GM12878 (cell line): ENCODE measurements at regions not wholly inside any gene's neighbourhood (a gene's known extent, or its start where the extent isn't known, plus 50 kb on each side); places are given as distances from the start of the nearest gene placed in this dataset.

ENCODE experiments used
- EZH2 ChIP-seq: IDR thresholded peaks from 2 replicates; pipeline ENCODE4 v1.6.1; 2012; ENCODE audit warnings: low read depth, mild to moderate bottlenecking, control low read depth, inconsistent platforms, low read length, borderline replicate concordance; ENCODE audit not compliant: control insufficient read depth
- MTA3 ChIP-seq: IDR thresholded peaks from 2 replicates; pipeline ENCODE4 v1.6.1; 2012; ENCODE audit warnings: low read length, inconsistent platforms, borderline replicate concordance
- NFYA ChIP-seq: IDR thresholded peaks from 2 replicates; pipeline ENCODE4 v1.6.1; 2011; ENCODE audit warnings: low read depth, mild to moderate bottlenecking, low read length, improper control_type of control experiment, borderline replicate concordance
- RCOR1 ChIP-seq: conservative IDR thresholded peaks from 2 replicates; pipeline ENCODE4 v1.6.1; 2012; ENCODE audit warnings: low read depth, low read length, improper control_type of control experiment
- SREBF1 ChIP-seq: IDR thresholded peaks from 2 replicates; pipeline ENCODE4 v1.6.1; 2012; ENCODE audit warnings: mild to moderate bottlenecking, low read length
- TF ChIP-seq, protein P1 (sequence below): fragments of 450-650 bp; IDR thresholded peaks from 2 replicates; pipeline ENCODE4 v1.6.1; 2016; ENCODE audit warnings: mild to moderate bottlenecking, moderate library complexity, borderline replicate concordance
- TF ChIP-seq, protein P2 (sequence below), 3 experiments: IDR thresholded peaks in 2 of 3; conservative IDR thresholded peaks in 1 of 3; 2 replicates each; pipeline ENCODE4 v1.5.1; 2011; ENCODE audit warnings: low read depth in 3 of 3, low read length in 3 of 3, mild to moderate bottlenecking in 3 of 3, control low read depth in 2 of 3, moderate library complexity in 2 of 3, inconsistent platforms in 1 of 3, mixed read lengths in 1 of 3; ENCODE audit not compliant: control insufficient read depth in 2 of 3, insufficient read depth in 1 of 3; ENCODE audit errors: extremely low read depth in 1 of 3
- TF ChIP-seq, protein P3 (sequence below): IDR thresholded peaks from 2 replicates; pipeline ENCODE4 v1.6.1; 2012; ENCODE audit warnings: low read depth, low read length, improper control_type of control experiment
- TF ChIP-seq, protein P4 (sequence below): IDR thresholded peaks from 2 replicates; pipeline ENCODE4 v1.6.1; 2011; ENCODE audit warnings: low read depth, low read length, improper control_type of control experiment, borderline replicate concordance

DNA sequence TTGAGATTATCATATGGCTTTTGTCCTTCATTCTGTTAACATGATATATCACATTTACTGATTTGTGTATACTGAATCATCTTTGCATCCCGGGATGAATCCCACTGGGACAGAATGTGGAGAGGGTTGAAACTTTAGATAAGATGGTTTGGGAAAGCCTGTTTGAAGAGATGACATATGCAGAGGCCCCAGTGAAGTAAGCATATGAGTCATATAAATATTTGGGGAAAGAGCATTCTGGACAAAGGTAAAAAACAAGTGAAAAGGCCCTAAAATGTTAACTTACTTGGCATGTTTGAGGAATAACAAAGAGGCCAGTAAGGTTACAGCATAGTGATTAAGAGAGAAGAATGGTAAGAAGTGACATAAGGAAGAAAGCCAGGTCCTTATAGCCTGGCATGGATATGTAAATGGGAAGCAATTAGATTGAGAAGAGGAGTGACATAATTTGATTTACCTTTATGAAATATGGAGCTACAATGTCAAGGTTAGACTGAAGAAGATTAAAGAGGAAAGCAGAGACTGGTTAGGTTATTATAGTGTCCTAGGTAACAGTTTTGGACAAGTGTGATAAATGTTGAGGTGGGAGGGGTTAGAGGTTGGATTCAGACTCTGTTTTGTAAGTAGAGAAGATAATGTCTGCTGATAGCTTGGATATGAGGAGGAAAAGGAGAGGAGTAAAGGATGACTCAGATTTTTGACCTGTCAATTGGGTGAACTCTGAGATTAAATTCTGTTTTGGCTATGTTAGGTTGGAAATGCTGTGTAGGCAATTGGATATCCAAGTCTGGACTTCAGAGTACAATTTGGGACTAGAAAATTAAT is 54.6 kb upstream of the DRP2 start:
- TF ChIP-seq SREBF1 (no peak), NFYA (no peak), RCOR1 (no peak), MTA3 (no peak), EZH2 (no peak)
- TF ChIP-seq, protein P1, sequence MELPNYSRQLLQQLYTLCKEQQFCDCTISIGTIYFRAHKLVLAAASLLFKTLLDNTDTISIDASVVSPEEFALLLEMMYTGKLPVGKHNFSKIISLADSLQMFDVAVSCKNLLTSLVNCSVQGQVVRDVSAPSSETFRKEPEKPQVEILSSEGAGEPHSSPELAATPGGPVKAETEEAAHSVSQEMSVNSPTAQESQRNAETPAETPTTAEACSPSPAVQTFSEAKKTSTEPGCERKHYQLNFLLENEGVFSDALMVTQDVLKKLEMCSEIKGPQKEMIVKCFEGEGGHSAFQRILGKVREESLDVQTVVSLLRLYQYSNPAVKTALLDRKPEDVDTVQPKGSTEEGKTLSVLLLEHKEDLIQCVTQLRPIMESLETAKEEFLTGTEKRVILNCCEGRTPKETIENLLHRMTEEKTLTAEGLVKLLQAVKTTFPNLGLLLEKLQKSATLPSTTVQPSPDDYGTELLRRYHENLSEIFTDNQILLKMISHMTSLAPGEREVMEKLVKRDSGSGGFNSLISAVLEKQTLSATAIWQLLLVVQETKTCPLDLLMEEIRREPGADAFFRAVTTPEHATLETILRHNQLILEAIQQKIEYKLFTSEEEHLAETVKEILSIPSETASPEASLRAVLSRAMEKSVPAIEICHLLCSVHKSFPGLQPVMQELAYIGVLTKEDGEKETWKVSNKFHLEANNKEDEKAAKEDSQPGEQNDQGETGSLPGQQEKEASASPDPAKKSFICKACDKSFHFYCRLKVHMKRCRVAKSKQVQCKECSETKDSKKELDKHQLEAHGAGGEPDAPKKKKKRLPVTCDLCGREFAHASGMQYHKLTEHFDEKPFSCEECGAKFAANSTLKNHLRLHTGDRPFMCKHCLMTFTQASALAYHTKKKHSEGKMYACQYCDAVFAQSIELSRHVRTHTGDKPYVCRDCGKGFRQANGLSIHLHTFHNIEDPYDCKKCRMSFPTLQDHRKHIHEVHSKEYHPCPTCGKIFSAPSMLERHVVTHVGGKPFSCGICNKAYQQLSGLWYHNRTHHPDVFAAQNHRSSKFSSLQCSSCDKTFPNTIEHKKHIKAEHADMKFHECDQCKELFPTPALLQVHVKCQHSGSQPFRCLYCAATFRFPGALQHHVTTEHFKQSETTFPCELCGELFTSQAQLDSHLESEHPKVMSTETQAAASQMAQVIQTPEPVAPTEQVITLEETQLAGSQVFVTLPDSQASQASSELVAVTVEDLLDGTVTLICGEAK, result no peak
- TF ChIP-seq, protein P2, sequence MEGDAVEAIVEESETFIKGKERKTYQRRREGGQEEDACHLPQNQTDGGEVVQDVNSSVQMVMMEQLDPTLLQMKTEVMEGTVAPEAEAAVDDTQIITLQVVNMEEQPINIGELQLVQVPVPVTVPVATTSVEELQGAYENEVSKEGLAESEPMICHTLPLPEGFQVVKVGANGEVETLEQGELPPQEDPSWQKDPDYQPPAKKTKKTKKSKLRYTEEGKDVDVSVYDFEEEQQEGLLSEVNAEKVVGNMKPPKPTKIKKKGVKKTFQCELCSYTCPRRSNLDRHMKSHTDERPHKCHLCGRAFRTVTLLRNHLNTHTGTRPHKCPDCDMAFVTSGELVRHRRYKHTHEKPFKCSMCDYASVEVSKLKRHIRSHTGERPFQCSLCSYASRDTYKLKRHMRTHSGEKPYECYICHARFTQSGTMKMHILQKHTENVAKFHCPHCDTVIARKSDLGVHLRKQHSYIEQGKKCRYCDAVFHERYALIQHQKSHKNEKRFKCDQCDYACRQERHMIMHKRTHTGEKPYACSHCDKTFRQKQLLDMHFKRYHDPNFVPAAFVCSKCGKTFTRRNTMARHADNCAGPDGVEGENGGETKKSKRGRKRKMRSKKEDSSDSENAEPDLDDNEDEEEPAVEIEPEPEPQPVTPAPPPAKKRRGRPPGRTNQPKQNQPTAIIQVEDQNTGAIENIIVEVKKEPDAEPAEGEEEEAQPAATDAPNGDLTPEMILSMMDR (IDR thresholded peaks at IDR 0.05 in 2 of 3, conservative IDR thresholded peaks at IDR 0.05 in 1 of 3; ENCODE audit: control insufficient read depth in 2 of 3, extremely low read depth in 1 of 3, insufficient read depth in 1 of 3, low read depth in 3 of 3, low read length in 3 of 3), result no peak
- TF ChIP-seq, protein P3, sequence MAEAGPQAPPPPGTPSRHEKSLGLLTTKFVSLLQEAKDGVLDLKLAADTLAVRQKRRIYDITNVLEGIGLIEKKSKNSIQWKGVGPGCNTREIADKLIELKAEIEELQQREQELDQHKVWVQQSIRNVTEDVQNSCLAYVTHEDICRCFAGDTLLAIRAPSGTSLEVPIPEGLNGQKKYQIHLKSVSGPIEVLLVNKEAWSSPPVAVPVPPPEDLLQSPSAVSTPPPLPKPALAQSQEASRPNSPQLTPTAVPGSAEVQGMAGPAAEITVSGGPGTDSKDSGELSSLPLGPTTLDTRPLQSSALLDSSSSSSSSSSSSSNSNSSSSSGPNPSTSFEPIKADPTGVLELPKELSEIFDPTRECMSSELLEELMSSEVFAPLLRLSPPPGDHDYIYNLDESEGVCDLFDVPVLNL, result no peak
- TF ChIP-seq, protein P4, sequence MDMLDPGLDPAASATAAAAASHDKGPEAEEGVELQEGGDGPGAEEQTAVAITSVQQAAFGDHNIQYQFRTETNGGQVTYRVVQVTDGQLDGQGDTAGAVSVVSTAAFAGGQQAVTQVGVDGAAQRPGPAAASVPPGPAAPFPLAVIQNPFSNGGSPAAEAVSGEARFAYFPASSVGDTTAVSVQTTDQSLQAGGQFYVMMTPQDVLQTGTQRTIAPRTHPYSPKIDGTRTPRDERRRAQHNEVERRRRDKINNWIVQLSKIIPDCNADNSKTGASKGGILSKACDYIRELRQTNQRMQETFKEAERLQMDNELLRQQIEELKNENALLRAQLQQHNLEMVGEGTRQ, result no peak
